HCT116 (cell line): ENCODE measurements at regions not wholly inside any gene's neighbourhood (a gene's known extent, or its start where the extent isn't known, plus 50 kb on each side); places are given as distances from the start of the nearest gene placed in this dataset.

Experiments
- ATAC-seq: fragments of 200-7000 bp; cut with Tn5 transposase; 2 replicates; pipeline ENCODE4 v1.9.1; 2020; ENCODE audit warnings: mild to moderate bottlenecking, moderate library complexity
- BruUV-seq: library from RNA; stranded (reverse); fragments of 400-500 nt; replicated peaks from 2 replicates; lab custom pipeline; 2021; lab: Mats Ljungman, UMichigan
- CTCF ChIA-PET: fragments of 300-600 bp; sonication (Branson Sonifier 250); formaldehyde crosslinking; loops from one replicate; lab custom pipeline; 2021; ENCODE audit warnings: antibody characterized with exemption; lab: Charles Lee
- POLR2A ChIA-PET: fragments of 300-600, 350-600 bp; sonication (Branson Sonifier 250); formaldehyde crosslinking; loops from one replicate; lab custom pipeline; 2021; ENCODE audit warnings: antibody characterized with exemption; lab: Charles Lee
- RAD21 ChIA-PET, 2 experiments: fragments of 300-600 bp; sonication (Branson Sonifier 250); formaldehyde crosslinking; loops; one replicate each; lab custom pipeline; 2023; ENCODE audit warnings: low total read pairs in 2 of 2; ENCODE audit not compliant: uncharacterized antibody in 2 of 2, unreplicated experiment in 2 of 2, low non-redundant PET in 1 of 2; lab: Charles Lee
- DNase-seq: peaks from one replicate; pipeline ENCODE4 v3.0.0-alpha.2; 2010; ENCODE audit warnings: low read depth, low spot score
- H2AFZ ChIP-seq: fragments of 200-600 bp; shearing (Covaris generic), sonication (generic); 2 replicates; pipeline ENCODE4 v1.6.1; 2017; ENCODE audit warnings: low read depth, mixed run types, mixed read lengths, antibody characterized with exemption, low read length; ENCODE audit not compliant: poor library complexity, severe bottlenecking
- H3K27ac ChIP-seq: 2 replicates; pipeline ENCODE4 v1.5.1; 2012; ENCODE audit warnings: low read depth, low read length
- H3K27me3 ChIP-seq: fragments of 200-600 bp; sonication (generic); 2 replicates; pipeline ENCODE4 v1.6.1; 2016; ENCODE audit warnings: mixed run types, low read length, mixed read lengths; ENCODE audit not compliant: insufficient read depth
- H3K36me3 ChIP-seq, 2 experiments: fragments of 200-500 bp in 1 of 2; fragments of 200-600 bp in 1 of 2; sonication (Bioruptor generic) in 1 of 2; sonication (generic) in 1 of 2; 2 replicates each; pipeline versions ENCODE4 v1.5.1 to v1.6.1; 2014 to 2016; ENCODE audit warnings: low read length in 2 of 2, inconsistent platforms in 1 of 2, mixed read lengths in 1 of 2, mixed run types in 1 of 2; ENCODE audit not compliant: insufficient read depth in 2 of 2, control insufficient read depth in 1 of 2
- H3K4me1 ChIP-seq, 2 experiments: fragments of 200-600 bp in 1 of 2; sonication (generic) in 1 of 2; 2 replicates each; pipeline versions ENCODE4 v1.5.1 to v1.6.1; 2012 to 2017; ENCODE audit warnings: low read length in 2 of 2, inconsistent platforms in 1 of 2, mild to moderate bottlenecking in 1 of 2, mixed read lengths in 1 of 2, mixed run types in 1 of 2, moderate library complexity in 1 of 2; ENCODE audit not compliant: insufficient read depth in 2 of 2, control insufficient read depth in 1 of 2
- H3K4me2 ChIP-seq: fragments of 200-600 bp; sonication (generic); 2 replicates; pipeline ENCODE4 v1.6.1; 2017; ENCODE audit warnings: mixed run types, low read length, mixed read lengths
- H3K4me3 ChIP-seq, 2 experiments: fragments of 200-600 bp in 1 of 2; sonication (generic) in 1 of 2; replicated peaks in 1 of 2; 2 replicates each; pipeline ENCODE4 v1.5.1; 2011 to 2016; ENCODE audit warnings: low read length in 2 of 2, control low read depth in 1 of 2, low read depth in 1 of 2, mild to moderate bottlenecking in 1 of 2, mixed read lengths in 1 of 2, mixed run types in 1 of 2
- H3K79me2 ChIP-seq: fragments of 200-600 bp; sonication (generic); 2 replicates; pipeline ENCODE4 v1.6.1; 2017; ENCODE audit warnings: mild to moderate bottlenecking, mixed run types, low read length, moderate library complexity, mixed read lengths; ENCODE audit not compliant: insufficient read depth
- H3K9ac ChIP-seq: fragments of 200-600 bp; sonication (generic); 2 replicates; pipeline ENCODE4 v1.6.1; 2016; ENCODE audit warnings: low read length, mixed read lengths
- H3K9me2 ChIP-seq: fragments of 200-600 bp; sonication (generic), shearing (Covaris generic); 2 replicates; pipeline ENCODE4 v1.6.1; 2017; ENCODE audit warnings: mixed run types, mild to moderate bottlenecking, moderate library complexity; ENCODE audit not compliant: insufficient read depth
- H3K9me3 ChIP-seq, 2 experiments: fragments of 200-500 bp in 1 of 2; fragments of 200-600 bp in 1 of 2; sonication (Bioruptor generic) in 1 of 2; sonication (generic) in 1 of 2; 2 replicates each; pipeline ENCODE4 v1.6.1; 2014 to 2017; ENCODE audit warnings: low read length in 2 of 2, mixed read lengths in 2 of 2, inconsistent platforms in 1 of 2, low read depth in 1 of 2, mild to moderate bottlenecking in 1 of 2, mixed run types in 1 of 2, moderate library complexity in 1 of 2; ENCODE audit not compliant: control insufficient read depth in 1 of 2, insufficient read depth in 1 of 2
- H4K20me1 ChIP-seq: fragments of 200-600 bp; sonication (generic), shearing (Covaris generic); 2 replicates; pipeline ENCODE4 v1.6.1; 2017; ENCODE audit warnings: mixed run types, mild to moderate bottlenecking, moderate library complexity; ENCODE audit not compliant: insufficient read depth
- CEBPB ChIP-seq: IDR thresholded peaks from 2 replicates; pipeline ENCODE4 v1.6.1; 2012; ENCODE audit warnings: low read depth
- EGR1 ChIP-seq: IDR thresholded peaks from 2 replicates; pipeline ENCODE4 v1.6.1; 2012; ENCODE audit warnings: low read depth
- EZH2 ChIP-seq: fragments of 200-600 bp; sonication (generic); IDR thresholded peaks from 2 replicates; pipeline ENCODE4 v1.6.1; 2017; ENCODE audit warnings: antibody characterized with exemption, mixed run types
- EZH2phosphoT487 ChIP-seq: fragments of 200-600 bp; IDR thresholded peaks from 2 replicates; pipeline ENCODE4 v1.6.1; 2018; ENCODE audit warnings: antibody characterized with exemption, borderline replicate concordance
- FOSL1 ChIP-seq: IDR thresholded peaks from 2 replicates; pipeline ENCODE4 v1.6.1; 2012; ENCODE audit warnings: low read depth
- POLR2A ChIP-seq: IDR thresholded peaks from 2 replicates; pipeline ENCODE4 v1.7.0; 2011; ENCODE audit warnings: borderline replicate concordance; ENCODE audit not compliant: insufficient read depth, insufficient read length; ENCODE audit errors: extremely low read depth
- POLR2AphosphoS5 ChIP-seq: IDR thresholded peaks from 2 replicates; pipeline ENCODE4 v1.6.1; 2011; ENCODE audit warnings: mild to moderate bottlenecking, low read depth, low read length, moderate library complexity
- RAD21 ChIP-seq: IDR thresholded peaks from 2 replicates; pipeline ENCODE4 v1.6.1; 2012; ENCODE audit warnings: low read depth, mild to moderate bottlenecking
- SIN3A ChIP-seq: IDR thresholded peaks from 2 replicates; pipeline ENCODE4 v1.6.1; 2012; ENCODE audit warnings: low read depth
- SP1 ChIP-seq: IDR thresholded peaks from 2 replicates; pipeline ENCODE4 v1.6.1; 2012; ENCODE audit warnings: low read depth
- SRF ChIP-seq: IDR thresholded peaks from 2 replicates; pipeline ENCODE4 v1.6.1; 2012; ENCODE audit warnings: low read depth
- TCF7L2 ChIP-seq: IDR thresholded peaks from 2 replicates; pipeline ENCODE4 v1.7.0; 2011; ENCODE audit warnings: borderline replicate concordance, inconsistent platforms; ENCODE audit not compliant: insufficient read depth, insufficient read length; ENCODE audit errors: extremely low read depth
- ZNF274 ChIP-seq: fragments of 200-500 bp; sonication (Bioruptor generic); IDR thresholded peaks from 2 replicates; pipeline ENCODE4 v1.6.1; 2014; ENCODE audit warnings: mild to moderate bottlenecking, low read depth, low read length, inconsistent platforms
- intact Hi-C: fragments of 100-400 bp; cut with micrococcal nuclease; formaldehyde crosslinking; loops from 2 replicates; pipeline ENCODE4 v1.10.0; 2022
- TF ChIP-seq, protein P1 (sequence below): IDR thresholded peaks from 2 replicates; pipeline ENCODE4 v1.6.1; 2012
- TF ChIP-seq, protein P2 (sequence below): IDR thresholded peaks from 2 replicates; pipeline ENCODE4 v1.6.1; 2012
- TF ChIP-seq, protein P3 (sequence below), 3 experiments: fragments of 200-600 bp in 1 of 3; sonication (generic) in 1 of 3; IDR thresholded peaks in 2 of 3; conservative IDR thresholded peaks in 1 of 3; 2 replicates each; pipeline ENCODE4 v1.5.1; 2012 to 2017; ENCODE audit warnings: low read depth in 2 of 3, low read length in 2 of 3, antibody characterized with exemption in 1 of 3, borderline replicate concordance in 1 of 3, control low read depth in 1 of 3, mild to moderate bottlenecking in 1 of 3, mixed read lengths in 1 of 3, mixed run types in 1 of 3, moderate library complexity in 1 of 3; ENCODE audit not compliant: insufficient read depth in 1 of 3

DNA sequence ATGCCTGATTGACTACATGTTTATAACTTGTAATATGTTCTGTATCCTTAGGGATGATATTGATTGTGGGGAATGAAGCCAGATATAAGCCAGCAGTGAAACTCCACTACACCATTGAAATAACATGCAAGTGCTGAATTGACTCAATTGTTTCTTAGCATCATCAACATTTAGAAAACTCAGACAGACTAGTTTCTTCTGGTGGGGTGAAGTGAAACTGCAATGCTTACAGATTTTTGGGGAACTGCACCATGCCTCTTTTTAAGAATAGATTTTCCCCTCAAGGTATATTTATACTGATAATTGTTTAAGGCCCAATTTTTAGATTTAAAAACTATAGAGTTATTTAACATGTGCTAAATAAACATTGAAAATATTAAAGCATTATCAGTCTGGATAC lies 1044.6 kb upstream of the EYS start:
- Histone ChIP-seq H3K36me3 (no peaks in the 10 kb centered on the region), H3K9ac (no peak overlapping the region), H3K27ac (no peak overlapping the region), H4K20me1 (no peaks in the 10 kb centered on the region), H3K4me3 (no peak overlapping the region), H3K4me1 (no peaks in the 10 kb centered on the region), H3K4me2 (no peak overlapping the region), H3K9me2 (no peaks in the 10 kb centered on the region), H2AFZ (no peak overlapping the region), H3K79me2 (no peaks in the 10 kb centered on the region), H3K27me3 (no peaks in the 10 kb centered on the region), H3K9me3 (peaks cover 15 to 19% of the 10 kb centered on the region in 2 experiments; a peak in 3 of 4 replicates)
- RAD21 ChIA-PET, result no interaction called here
- ATAC-seq (no peak), DNase-seq (no peak)
- BruUV-seq, result no TSS peak
- POLR2A ChIA-PET, result no interaction called here
- intact Hi-C loops, result no loop called here
- TF ChIP-seq EGR1 (no peak), SIN3A (no peak), CEBPB (no peak), EZH2 (no peak), POLR2AphosphoS5 (no peak), SP1 (no peak), POLR2A (no peak), SRF (no peak), RAD21 (no peak)
- TF ChIP-seq, protein P1, sequence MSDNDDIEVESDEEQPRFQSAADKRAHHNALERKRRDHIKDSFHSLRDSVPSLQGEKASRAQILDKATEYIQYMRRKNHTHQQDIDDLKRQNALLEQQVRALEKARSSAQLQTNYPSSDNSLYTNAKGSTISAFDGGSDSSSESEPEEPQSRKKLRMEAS, result no peak
- CTCF ChIA-PET, result no interaction called here

DNA sequence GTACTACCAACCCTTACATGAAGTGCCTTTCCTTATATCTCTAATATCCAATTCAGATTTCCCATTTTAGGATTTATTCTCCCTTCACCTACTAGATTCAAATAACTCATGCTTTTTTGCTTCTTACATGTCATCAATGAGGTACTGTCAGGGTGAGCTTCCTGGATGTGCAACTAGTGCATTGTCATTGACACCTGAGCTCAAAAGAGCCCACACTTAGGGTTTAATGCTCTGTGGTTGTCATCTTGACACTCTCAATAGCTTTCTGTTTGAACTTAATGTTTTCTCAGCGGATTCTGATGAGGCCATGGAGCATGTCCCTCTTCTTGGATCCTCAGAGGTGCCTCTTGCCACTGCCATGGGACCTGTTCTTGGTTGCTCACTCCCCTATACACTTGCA lies 1033.3 kb upstream of the EYS start:
- POLR2A ChIA-PET, result no interaction called here
- CTCF ChIA-PET, result no interaction called here
- Histone ChIP-seq H3K27me3 (no peaks in the 10 kb centered on the region), H3K36me3 (no peaks in the 10 kb centered on the region), H2AFZ (no peak overlapping the region), H3K27ac (no peak overlapping the region)
- intact Hi-C loops, result no loop called here
- no peak for ATAC-seq
- TF ChIP-seq CEBPB, result no peak
- no peak for TF ChIP-seq FOSL1
- TF ChIP-seq ZNF274, result no peak
- TF ChIP-seq TCF7L2, result no peak
- TF ChIP-seq EZH2phosphoT487, result no peak
- TF ChIP-seq, protein P2, sequence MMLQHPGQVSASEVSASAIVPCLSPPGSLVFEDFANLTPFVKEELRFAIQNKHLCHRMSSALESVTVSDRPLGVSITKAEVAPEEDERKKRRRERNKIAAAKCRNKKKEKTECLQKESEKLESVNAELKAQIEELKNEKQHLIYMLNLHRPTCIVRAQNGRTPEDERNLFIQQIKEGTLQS, result no peak
- TF ChIP-seq SIN3A, result no peak
- TF ChIP-seq POLR2A, result no peak
- no peak for TF ChIP-seq SP1
- TF ChIP-seq, protein P3, sequence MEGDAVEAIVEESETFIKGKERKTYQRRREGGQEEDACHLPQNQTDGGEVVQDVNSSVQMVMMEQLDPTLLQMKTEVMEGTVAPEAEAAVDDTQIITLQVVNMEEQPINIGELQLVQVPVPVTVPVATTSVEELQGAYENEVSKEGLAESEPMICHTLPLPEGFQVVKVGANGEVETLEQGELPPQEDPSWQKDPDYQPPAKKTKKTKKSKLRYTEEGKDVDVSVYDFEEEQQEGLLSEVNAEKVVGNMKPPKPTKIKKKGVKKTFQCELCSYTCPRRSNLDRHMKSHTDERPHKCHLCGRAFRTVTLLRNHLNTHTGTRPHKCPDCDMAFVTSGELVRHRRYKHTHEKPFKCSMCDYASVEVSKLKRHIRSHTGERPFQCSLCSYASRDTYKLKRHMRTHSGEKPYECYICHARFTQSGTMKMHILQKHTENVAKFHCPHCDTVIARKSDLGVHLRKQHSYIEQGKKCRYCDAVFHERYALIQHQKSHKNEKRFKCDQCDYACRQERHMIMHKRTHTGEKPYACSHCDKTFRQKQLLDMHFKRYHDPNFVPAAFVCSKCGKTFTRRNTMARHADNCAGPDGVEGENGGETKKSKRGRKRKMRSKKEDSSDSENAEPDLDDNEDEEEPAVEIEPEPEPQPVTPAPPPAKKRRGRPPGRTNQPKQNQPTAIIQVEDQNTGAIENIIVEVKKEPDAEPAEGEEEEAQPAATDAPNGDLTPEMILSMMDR (IDR thresholded peaks at IDR 0.05 in 2 of 3, conservative IDR thresholded peaks at IDR 0.05 in 1 of 3; ENCODE audit: borderline replicate concordance in 1 of 3, insufficient read depth in 1 of 3, low read depth in 2 of 3, low read length in 2 of 3), result no peak
- TF ChIP-seq, all 23 proteins: peak for 0
- Histone ChIP-seq H3K9me2 (no peaks in the 10 kb centered on the region), H3K4me1 (no peaks in the 10 kb centered on the region), H3K9ac (no peak overlapping the region), H3K4me2 (no peak overlapping the region), H3K9me3 (peaks cover 17 to 23% of the 10 kb centered on the region in 2 experiments; a peak in 2 of 4 replicates), H3K4me3 (no peak overlapping the region), H4K20me1 (no peaks in the 10 kb centered on the region), H3K79me2 (no peaks in the 10 kb centered on the region)
- RAD21 ChIA-PET, result no interaction called here
- DNase-seq, result no peak
- BruUV-seq, result no TSS peak
